GM18909 (cell line): ENCODE measurements at regions not wholly inside any gene's neighbourhood (a gene's known extent, or its start where the extent isn't known, plus 50 kb on each side); places are given as distances from the start of the nearest gene placed in this dataset.

Source experiments
- ATAC-seq: cut with Tn5 transposase; IDR thresholded peaks from one replicate; pipeline ENCODE4 v1.9.1; 2021; ENCODE audit warnings: mild to moderate bottlenecking; ENCODE audit not compliant: unreplicated experiment, poor library complexity

DNA sequence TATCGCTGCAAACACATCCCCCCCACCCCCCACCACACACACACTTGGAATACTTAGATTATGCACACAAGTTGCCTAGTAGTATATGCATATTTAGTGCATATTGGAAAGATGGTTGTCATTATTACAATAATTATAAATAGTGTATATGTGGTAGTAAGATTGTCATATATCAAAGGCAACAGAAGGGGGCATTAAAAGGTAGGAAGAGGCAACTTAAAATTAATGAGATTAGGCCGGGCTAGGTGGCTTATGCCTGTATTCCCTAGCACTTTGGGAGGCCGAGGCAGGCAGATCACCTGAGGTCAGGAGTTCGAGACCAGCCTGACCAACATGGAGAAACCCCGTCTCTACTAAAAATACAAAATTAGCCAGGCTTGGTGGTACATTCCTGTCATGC lies 52.1 kb downstream of the GSC start:
- no peak for ATAC-seq

GRCh38 chr14:94716976-94717375 lies 52.9 kb downstream of the GSC start:
- ATAC-seq = no peak

- no peak for ATAC-seq
These were observed 56.8 kb downstream of the GSC start for GRCh38 chr14:94713115-94713514.

- ATAC-seq = no peak
These were observed 59.2 kb downstream of the GSC start for GRCh38 chr14:94710731-94711130.

- ATAC-seq = no peak
These were observed 62.4 kb downstream of the GSC start for GRCh38 chr14:94707494-94707893.

GRCh38 chr14:94706133-94706532 lies 63.8 kb downstream of the GSC start:
- ATAC-seq = no peak

DNA sequence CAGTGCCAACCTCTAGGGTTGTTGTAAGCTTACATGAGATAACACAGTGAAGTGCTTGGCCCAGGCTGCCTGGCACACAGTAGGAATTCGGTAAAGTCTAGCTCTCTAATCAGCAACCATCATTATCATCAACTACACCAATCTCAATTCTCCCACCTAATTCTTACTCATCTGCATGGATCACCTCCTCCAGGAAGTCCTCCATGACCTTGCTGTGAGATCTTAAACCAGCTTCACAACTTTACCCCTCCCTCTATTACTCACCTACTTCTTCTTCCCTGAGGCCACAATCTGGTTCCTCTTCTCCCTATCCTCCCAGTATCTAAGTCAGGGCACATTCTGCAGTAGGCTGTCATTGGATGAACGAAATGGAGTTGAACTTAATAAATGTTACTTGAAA lies 67.3 kb downstream of the GSC start:
- ATAC-seq = no peak

DNA sequence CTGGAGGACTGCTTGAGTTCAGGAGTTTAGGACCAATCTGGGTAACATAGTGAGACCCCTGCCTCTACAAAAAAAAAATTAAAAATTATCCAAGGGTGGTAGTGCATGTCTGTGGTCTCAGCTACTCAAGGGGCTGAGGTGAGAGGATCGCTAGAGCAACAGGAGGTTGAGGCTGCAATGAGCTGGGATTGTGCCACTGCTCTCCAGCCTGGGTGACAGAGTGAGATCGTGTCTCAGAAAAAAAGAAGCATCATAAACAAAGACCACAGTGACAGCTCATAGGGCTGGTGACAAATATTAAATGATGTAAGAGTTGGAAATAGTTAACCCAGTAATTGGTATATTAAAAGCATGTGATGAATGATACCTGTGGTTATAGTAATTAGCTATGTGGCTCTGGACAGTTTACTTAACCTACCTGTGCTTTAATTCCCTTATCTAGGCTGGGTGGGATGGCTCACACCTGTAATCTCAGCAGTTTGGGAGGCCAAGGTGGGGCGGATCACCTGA lies 68.0 kb downstream of the GSC start:
- ATAC-seq = no peak

DNA sequence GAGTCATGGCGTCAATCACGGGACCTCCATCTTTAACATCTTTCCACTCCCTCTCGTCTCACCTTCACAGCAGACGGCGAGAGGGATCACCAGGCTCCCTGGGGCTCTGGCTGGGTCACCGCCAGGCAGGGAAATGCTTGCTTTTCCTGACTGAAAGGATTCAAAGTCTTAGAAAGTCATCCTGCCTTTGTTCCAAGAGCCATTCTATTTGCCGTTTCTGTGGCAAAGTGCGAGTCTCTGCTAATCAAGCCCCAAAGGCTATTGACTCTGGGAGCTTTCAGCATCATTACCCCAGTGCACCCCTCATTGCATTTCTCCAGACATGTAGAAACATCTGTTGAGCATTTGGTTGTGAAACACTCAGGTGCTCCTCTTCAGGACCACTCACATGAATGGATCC lies 69.6 kb downstream of the GSC start:
- no peak for ATAC-seq

- ATAC-seq = no peak
These were observed 70.1 kb downstream of the GSC start for GRCh38 chr14:94699831-94700230.

DNA sequence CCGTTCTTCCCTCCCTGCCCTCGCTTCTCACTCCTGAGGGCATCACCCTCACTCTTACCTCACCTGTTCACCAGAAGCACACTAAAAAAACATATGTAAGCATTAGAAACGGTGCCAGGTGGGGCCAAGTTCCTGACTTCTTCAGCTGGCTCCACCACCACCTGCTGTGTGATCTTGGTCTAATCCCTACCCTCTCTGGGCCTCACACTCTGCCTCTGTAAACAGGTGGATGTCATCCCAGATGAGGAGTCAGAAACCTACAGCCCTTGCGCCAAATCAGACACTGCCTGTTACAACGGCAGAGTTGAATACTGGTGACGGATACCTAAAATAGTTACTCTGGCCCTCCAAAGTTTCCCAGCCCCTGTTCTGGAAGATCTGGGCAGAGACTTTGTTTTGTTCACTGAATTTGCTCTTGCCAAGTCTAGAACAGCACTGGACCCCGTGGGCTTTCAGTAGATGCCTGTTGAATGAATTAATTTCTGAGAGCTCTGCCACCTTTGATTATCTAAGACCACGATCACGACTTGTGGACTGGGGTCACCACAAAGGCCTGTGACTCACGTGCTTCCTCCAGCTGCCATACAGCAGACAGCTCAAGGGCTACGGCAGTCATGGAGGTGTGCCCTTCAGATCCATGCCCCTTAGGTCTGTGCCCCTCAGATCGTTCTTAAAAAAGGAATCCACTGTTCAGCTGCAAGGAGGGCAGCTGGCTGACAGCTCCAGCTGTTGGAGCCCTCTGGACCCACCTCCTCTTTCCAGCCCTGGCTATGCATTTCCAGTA lies 71.9 kb downstream of the GSC start:
- no peak for ATAC-seq

DNA sequence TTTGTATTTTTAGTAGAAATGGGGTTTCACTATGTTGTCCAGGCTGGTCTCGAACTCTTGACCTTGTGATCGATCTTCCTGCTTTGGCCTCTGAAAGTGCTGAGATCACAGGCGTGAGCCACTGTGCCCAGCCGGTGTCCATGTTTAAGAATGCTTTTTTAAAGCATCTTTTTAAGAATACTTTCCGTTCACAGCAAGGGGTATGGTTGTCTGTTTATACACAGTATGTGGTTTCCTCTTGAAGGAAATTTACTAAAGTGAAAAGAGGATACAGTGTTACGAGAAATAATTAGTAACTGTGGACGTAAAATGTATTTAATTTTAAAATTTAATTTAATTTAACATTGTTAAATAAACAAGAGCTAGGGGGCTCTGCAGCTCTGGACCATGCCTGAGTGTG lies 73.4 kb downstream of the GSC start:
- no peak for ATAC-seq

- ATAC-seq = no peak
These were observed 74.7 kb downstream of the GSC start for GRCh38 chr14:94695231-94695630.

DNA sequence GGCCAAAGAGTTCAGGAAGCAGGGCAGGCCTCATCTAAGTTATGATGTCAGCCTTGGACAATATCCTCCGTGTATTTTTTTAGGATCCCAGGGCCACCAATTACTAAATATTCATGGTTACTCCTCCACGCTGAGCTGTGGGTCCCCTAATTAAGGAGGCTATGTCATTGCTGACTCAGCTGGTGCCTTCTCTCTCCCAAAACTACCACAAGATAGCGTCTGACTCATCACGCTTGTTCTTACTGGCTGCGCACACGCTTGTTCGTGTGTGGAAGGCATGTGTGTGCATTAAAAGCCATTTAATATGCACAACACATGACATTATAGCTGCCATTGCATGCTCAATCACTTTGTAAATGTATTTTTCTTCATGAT lies 78.3 kb downstream of the GSC start:
- ATAC-seq = no peak

DNA sequence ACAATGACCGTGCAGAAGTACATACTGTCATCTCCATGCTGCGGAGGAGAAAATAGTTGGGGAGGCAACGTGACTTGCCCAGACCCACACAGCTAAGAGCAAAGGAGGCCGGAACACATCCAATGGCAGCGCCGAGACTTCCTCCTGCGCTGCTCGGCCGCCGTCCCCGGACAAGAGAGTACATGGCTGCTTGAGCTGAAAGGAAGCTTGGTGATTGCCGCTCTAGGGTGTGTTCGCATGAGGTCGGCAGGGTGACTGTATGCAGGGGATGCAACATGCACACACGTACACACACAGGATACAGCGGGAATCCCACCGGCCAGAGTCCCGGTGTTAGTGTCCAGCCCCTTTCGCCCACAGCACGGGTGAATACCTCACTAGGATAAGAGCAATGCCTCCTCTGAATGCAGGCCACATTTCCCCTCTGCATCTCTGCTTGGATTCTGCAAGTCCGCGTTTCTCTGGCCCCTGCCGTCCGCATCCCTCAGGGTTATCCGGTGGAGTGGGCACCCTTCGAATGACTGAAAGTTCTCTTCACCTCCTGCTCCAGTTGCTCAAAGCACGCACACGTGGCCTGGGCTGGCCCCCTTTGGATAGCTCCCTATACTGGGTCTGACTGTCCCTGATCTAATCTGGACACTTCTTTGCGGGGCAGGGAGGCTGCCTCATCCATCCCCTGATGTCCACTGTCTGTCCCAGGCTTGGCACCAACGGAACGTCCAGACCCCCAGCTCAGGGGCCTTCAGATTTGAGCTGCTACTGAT lies 78.8 kb downstream of the GSC start:
- no peak for ATAC-seq

GRCh38 chr14:94690486-94690885 lies 78.3 kb downstream of the SERPINA3 start:
- ATAC-seq = no peak

GRCh38 chr14:94689985-94690400 lies 77.8 kb downstream of the SERPINA3 start:
- no peak for ATAC-seq

- ATAC-seq = peak; percentile 63
These were observed 77.2 kb downstream of the SERPINA3 start for GRCh38 chr14:94689218-94689984.

GRCh38 chr14:94686511-94687160 lies 74.4 kb downstream of the SERPINA3 start:
- no peak for ATAC-seq

DNA sequence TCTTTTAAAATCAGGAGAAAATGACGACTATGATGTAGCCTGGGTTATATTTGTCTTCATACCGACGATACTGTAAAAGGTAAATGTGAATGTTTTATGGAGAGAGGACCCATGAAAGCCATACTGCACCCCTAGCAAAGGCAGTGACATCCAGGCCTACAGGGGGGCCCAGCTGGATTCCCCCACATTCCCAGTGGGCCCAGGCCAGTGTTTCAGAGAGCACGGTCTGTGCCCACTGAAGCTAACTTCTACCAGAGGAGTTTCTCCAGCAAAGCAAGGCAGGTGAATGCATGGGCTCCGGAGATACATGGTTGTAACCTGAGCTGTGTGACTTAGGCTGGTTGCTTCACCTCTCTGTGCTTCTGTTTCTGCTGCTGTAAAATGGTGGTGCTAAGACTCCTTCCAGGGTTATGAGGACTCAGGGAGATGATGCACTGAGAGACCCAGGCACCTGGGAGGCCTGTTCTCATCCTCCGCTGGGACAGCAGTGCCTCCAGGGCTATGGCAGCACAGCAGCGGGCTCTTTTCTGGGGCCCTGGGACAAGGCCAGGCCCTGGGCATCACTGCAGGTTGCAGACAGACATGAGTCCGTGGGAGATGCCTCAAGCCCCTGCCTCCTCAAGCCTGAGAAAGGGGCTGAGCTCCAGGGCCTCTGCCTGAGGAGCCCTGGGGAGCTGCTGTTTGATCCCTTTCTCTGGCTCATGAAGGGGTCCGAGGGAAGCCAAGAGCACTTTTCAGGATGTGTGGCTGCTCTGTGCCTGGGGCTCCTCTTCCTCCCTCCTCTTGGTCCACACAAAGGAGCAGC lies 73.7 kb downstream of the SERPINA3 start:
- no peak for ATAC-seq
